ENCODE measurements at regions not wholly inside any gene's neighbourhood (a gene's known extent, or its start where the extent isn't known, plus 50 kb on each side); places are given as distances from the start of the nearest gene placed in this dataset.
"Not testable (repeated sequence)": the region's sequence is repeated elsewhere in the genome, so short reads cannot be mapped to it uniquely, and the experiment has no call there.

GRCh38 chr5:163569284-163569683, 63.9 kb downstream of the MAT2B start:
- peak in 1 of 3 donors; percentile 10 for DNase-seq (ENCODE audit: low read depth in 2 of 3, low spot score in 2 of 3)

GRCh38 chr5:163571744-163572143, 66.3 kb downstream of the MAT2B start:
- DNase-seq (ENCODE audit: low read depth in 2 of 3, low spot score in 2 of 3) = no peak

- DNase-seq (ENCODE audit: low read depth in 2 of 3, low spot score in 2 of 3) = no peak
Measured at GRCh38 chr5:163574472-163575440, 69.3 kb downstream of the MAT2B start.

- no peak for DNase-seq (ENCODE audit: low read depth in 2 of 3, low spot score in 2 of 3)
Measured at GRCh38 chr5:163578652-163579051, 73.2 kb downstream of the MAT2B start.

GRCh38 chr5:163579729-163580128, 74.3 kb downstream of the MAT2B start:
- no peak for DNase-seq (ENCODE audit: low read depth in 2 of 3, low spot score in 2 of 3)

GRCh38 chr5:163580516-163580915, 75.1 kb downstream of the MAT2B start:
- no peak for DNase-seq (ENCODE audit: low read depth in 2 of 3, low spot score in 2 of 3)

- DNase-seq (ENCODE audit: low read depth in 2 of 3, low spot score in 2 of 3) = not testable (repeated sequence)
Measured at GRCh38 chr5:163583491-163584153, 78.2 kb downstream of the MAT2B start.

GRCh38 chr5:163585206-163585605, 79.8 kb downstream of the MAT2B start:
- DNase-seq (ENCODE audit: low read depth in 2 of 3, low spot score in 2 of 3) = no peak

GRCh38 chr5:163586531-163586956, 81.1 kb downstream of the MAT2B start:
- DNase-seq (ENCODE audit: low read depth in 2 of 3, low spot score in 2 of 3) = no peak

GRCh38 chr5:163594951-163595350, 89.5 kb downstream of the MAT2B start:
- DNase-seq (ENCODE audit: low read depth in 2 of 3, low spot score in 2 of 3) = no peak

GRCh38 chr5:163595932-163596607, 90.7 kb downstream of the MAT2B start:
- DNase-seq (ENCODE audit: low read depth in 2 of 3, low spot score in 2 of 3) = no peak

- no peak for DNase-seq (ENCODE audit: low read depth in 2 of 3, low spot score in 2 of 3)
Measured at GRCh38 chr5:163596608-163597315, 91.3 kb downstream of the MAT2B start.

GRCh38 chr5:163604013-163604412, 98.6 kb downstream of the MAT2B start:
- DNase-seq (ENCODE audit: low read depth in 2 of 3, low spot score in 2 of 3) = no peak

GRCh38 chr5:163607256-163607655, 101.8 kb downstream of the MAT2B start:
- no peak for DNase-seq (ENCODE audit: low read depth in 2 of 3, low spot score in 2 of 3)

GRCh38 chr5:163608621-163609020, 103.2 kb downstream of the MAT2B start:
- no peak for DNase-seq (ENCODE audit: low read depth in 2 of 3, low spot score in 2 of 3)

GRCh38 chr5:163609910-163610309, 104.5 kb downstream of the MAT2B start:
- DNase-seq (ENCODE audit: low read depth in 2 of 3, low spot score in 2 of 3) = no peak

- DNase-seq (ENCODE audit: low read depth in 2 of 3, low spot score in 2 of 3) = no peak
Measured at GRCh38 chr5:163612358-163613149, 107.1 kb downstream of the MAT2B start.

GRCh38 chr5:163613150-163613442, 107.7 kb downstream of the MAT2B start:
- no peak for DNase-seq (ENCODE audit: low read depth in 2 of 3, low spot score in 2 of 3)

GRCh38 chr5:163614787-163615186, 109.4 kb downstream of the MAT2B start:
- DNase-seq (ENCODE audit: low read depth in 2 of 3, low spot score in 2 of 3) = no peak

Measured in hematopoietic multipotent progenitor cell (in vitro differentiated cells).